IMR-90 (cell line): ENCODE measurements at regions not wholly inside any gene's neighbourhood (a gene's known extent, or its start where the extent isn't known, plus 50 kb on each side); places are given as distances from the start of the nearest gene placed in this dataset.
A peak's percentile ranks its signal among the peaks of the same experiment; 100 is the strongest.

Experiments used
- ATAC-seq: fragments of 200-7000 bp; cut with Tn5 transposase; 2 replicates; pipeline ENCODE4 v1.9.1; 2020; ENCODE audit warnings: low read depth, mild to moderate bottlenecking, moderate library complexity
- BruUV-seq: library from RNA; stranded (reverse); fragments of 400-500 nt; replicated peaks from 2 replicates; lab custom pipeline; 2021; lab: Mats Ljungman, UMichigan
- CTCF ChIA-PET: fragments of 300-600 bp; formaldehyde crosslinking; extraction: SDS; loops from one replicate; lab custom pipeline; 2021; ENCODE audit warnings: antibody characterized with exemption; lab: Yijun Ruan, JAX
- POLR2A ChIA-PET: fragments of 300-600 bp; sonication (Branson Sonifier 250); formaldehyde crosslinking; loops from one replicate; lab custom pipeline; 2022; ENCODE audit warnings: antibody characterized with exemption; ENCODE audit not compliant: unreplicated experiment; lab: Charles Lee
- DNase-seq: peaks from one replicate; pipeline ENCODE4 v3.0.0; 2013
- H2AFZ ChIP-seq: replicated peaks from 2 replicates; pipeline ENCODE3; 2013; ENCODE audit warnings: low read length, mild to moderate bottlenecking; ENCODE audit not compliant: poor library complexity
- H2AK5ac ChIP-seq: 2 replicates; pipeline ENCODE4 v1.6.1; 2013; ENCODE audit warnings: low read depth, low read length, inconsistent platforms
- H2AK9ac ChIP-seq: replicated peaks from 2 replicates; pipeline ENCODE3; 2013; ENCODE audit warnings: mild to moderate bottlenecking, low read depth, low read length, moderate library complexity; ENCODE audit not compliant: poor library complexity
- H2BK120ac ChIP-seq: 2 replicates; pipeline ENCODE4 v1.6.1; 2013; ENCODE audit warnings: low read depth, low read length, inconsistent platforms
- H2BK15ac ChIP-seq: 3 replicates; pipeline ENCODE4 v1.6.1; 2013; ENCODE audit warnings: low read depth, low read length, inconsistent platforms
- H2BK20ac ChIP-seq: 2 replicates; pipeline ENCODE4 v1.6.1; 2013; ENCODE audit warnings: low read depth, mild to moderate bottlenecking, inconsistent platforms, low read length, moderate library complexity
- H2BK5ac ChIP-seq: 2 replicates; pipeline ENCODE4 v1.6.1; 2013; ENCODE audit warnings: mild to moderate bottlenecking, low read depth, low read length, inconsistent platforms; ENCODE audit not compliant: poor library complexity, severe bottlenecking
- H3K14ac ChIP-seq: replicated peaks from 2 replicates; pipeline ENCODE4 v1.6.1; 2013; ENCODE audit warnings: low read depth, low read length, inconsistent platforms
- H3K18ac ChIP-seq: 2 replicates; pipeline ENCODE4 v1.6.1; 2013; ENCODE audit warnings: low read depth, low read length, control low read depth
- H3K23ac ChIP-seq: 2 replicates; pipeline ENCODE4 v1.6.1; 2013; ENCODE audit warnings: low read depth, low read length, inconsistent platforms
- H3K27ac ChIP-seq: 2 replicates; pipeline ENCODE4 v1.5.1; 2013; ENCODE audit warnings: mild to moderate bottlenecking, control low read depth, low read length; ENCODE audit not compliant: insufficient read depth
- H3K27me3 ChIP-seq: 2 replicates; pipeline ENCODE4 v1.6.1; 2013; ENCODE audit warnings: low read length; ENCODE audit not compliant: control insufficient read depth, insufficient read depth
- H3K36me3 ChIP-seq: 2 replicates; pipeline ENCODE4 v1.6.1; 2013; ENCODE audit warnings: low read length, mixed read lengths; ENCODE audit not compliant: control insufficient read depth, insufficient read depth
- H3K4ac ChIP-seq: 2 replicates; pipeline ENCODE4 v1.6.1; 2013; ENCODE audit warnings: low read depth, low read length, inconsistent platforms
- H3K4me1 ChIP-seq: 2 replicates; pipeline ENCODE4 v1.6.1; 2013; ENCODE audit warnings: low read length, mixed read lengths; ENCODE audit not compliant: control insufficient read depth, insufficient read depth
- H3K4me2 ChIP-seq: 2 replicates; pipeline ENCODE4 v1.6.1; 2013; ENCODE audit warnings: low read depth, mild to moderate bottlenecking, control low read depth, low read length, moderate library complexity
- H3K4me3 ChIP-seq: 2 replicates; pipeline ENCODE4 v1.5.1; 2013; ENCODE audit warnings: low read depth, mild to moderate bottlenecking, control low read depth, low read length, moderate library complexity; ENCODE audit not compliant: insufficient read depth
- H3K56ac ChIP-seq: 2 replicates; pipeline ENCODE4 v1.6.1; 2013; ENCODE audit warnings: low read length, inconsistent platforms; ENCODE audit not compliant: insufficient read depth; ENCODE audit errors: extremely low read depth
- H3K79me1 ChIP-seq, 2 experiments: 2 replicates each; pipeline ENCODE4 v1.6.1; 2013; ENCODE audit warnings: low read length in 2 of 2, inconsistent platforms in 1 of 2, low read depth in 1 of 2
- H3K9ac ChIP-seq: 2 replicates; pipeline ENCODE4 v1.6.1; 2013; ENCODE audit warnings: low read depth, low read length, control low read depth
- H3K9me1 ChIP-seq: 2 replicates; pipeline ENCODE4 v1.6.1; 2013; ENCODE audit warnings: low read length, inconsistent platforms; ENCODE audit not compliant: insufficient read depth
- H3K9me3 ChIP-seq: 2 replicates; pipeline ENCODE4 v1.6.1; 2013; ENCODE audit warnings: low read length; ENCODE audit not compliant: control insufficient read depth, insufficient read depth
- H4K20me1 ChIP-seq: 2 replicates; pipeline ENCODE4 v1.6.1; 2013; ENCODE audit warnings: low read length, inconsistent platforms; ENCODE audit not compliant: insufficient read depth
- H4K5ac ChIP-seq: 2 replicates; pipeline ENCODE4 v1.6.1; 2013; ENCODE audit warnings: mild to moderate bottlenecking, low read depth, low read length, control low read depth
- H4K8ac ChIP-seq, 2 experiments: 2 replicates each; pipeline ENCODE4 v1.6.1; 2013; ENCODE audit warnings: low read depth in 2 of 2, low read length in 2 of 2, control low read depth in 1 of 2, inconsistent platforms in 1 of 2
- H4K91ac ChIP-seq: 2 replicates; pipeline ENCODE4 v1.6.1; 2013; ENCODE audit warnings: low read depth, low read length, inconsistent platforms; ENCODE audit not compliant: insufficient read depth
- BHLHE40 ChIP-seq: fragments of 150-350 bp; IDR thresholded peaks from 2 replicates; pipeline ENCODE4 v1.6.1; 2016; ENCODE audit warnings: mild to moderate bottlenecking, low read depth, low read length
- CHD1 ChIP-seq: IDR thresholded peaks from 2 replicates; pipeline ENCODE4 v1.6.1; 2012; ENCODE audit warnings: low read depth, low read length, improper control_type of control experiment
- FOS ChIP-seq: fragments of 150-350 bp; IDR thresholded peaks from 2 replicates; pipeline ENCODE4 v1.6.1; 2016; ENCODE audit warnings: low read depth, low read length
- MAFK ChIP-seq: IDR thresholded peaks from 2 replicates; pipeline ENCODE4 v1.6.1; 2012; ENCODE audit warnings: low read depth, low read length, improper control_type of control experiment
- MAZ ChIP-seq: IDR thresholded peaks from 2 replicates; pipeline ENCODE4 v1.6.1; 2012; ENCODE audit warnings: low read depth, mild to moderate bottlenecking, low read length, improper control_type of control experiment, moderate library complexity, borderline replicate concordance
- MXI1 ChIP-seq: IDR thresholded peaks from 2 replicates; pipeline ENCODE4 v1.6.1; 2012; ENCODE audit warnings: low read depth, mild to moderate bottlenecking, low read length, moderate library complexity, borderline replicate concordance
- NFE2L2 ChIP-seq: fragments of 150-350 bp; IDR thresholded peaks from 2 replicates; pipeline ENCODE4 v1.6.1; 2016; ENCODE audit warnings: low read depth, mild to moderate bottlenecking, low read length
- POLR2A ChIP-seq: IDR thresholded peaks from 2 replicates; pipeline ENCODE4 v1.6.1; 2012; ENCODE audit warnings: mild to moderate bottlenecking, low read depth, low read length
- RAD21 ChIP-seq: IDR thresholded peaks from 2 replicates; pipeline ENCODE4 v1.6.1; 2012; ENCODE audit warnings: low read length, improper control_type of control experiment
- WGBS, 2 experiments: methylation state at CpG; one replicate each; pipeline versions ENCODE4 v1.1.5 to v1.1.7; 2013; ENCODE audit warnings: missing lambda C conversion rate in 2 of 2; ENCODE audit not compliant: insufficient read length in 1 of 2; ENCODE audit errors: extremely low coverage in 2 of 2; 5-methylcytosine and 5-hydroxymethylcytosine counted together
- dilution Hi-C: fragments of 300-500 bp; cut with HindIII; formaldehyde crosslinking; loops from one replicate; pipeline ENCODE4 v1.14.3; 2018; ENCODE audit warnings: low sequenced_read_pairs; ENCODE audit not compliant: unreplicated experiment
- in situ Hi-C: fragments of 300-500 bp; cut with MboI; formaldehyde crosslinking; loops from 3 replicates; pipeline ENCODE4 v1.14.3; 2019; ENCODE audit warnings: low sequenced_read_pairs, inconsistent platforms, mixed read lengths
- intact Hi-C: fragments of 100-400 bp; cut with micrococcal nuclease; formaldehyde crosslinking; loops from 2 replicates; pipeline ENCODE4 v1.10.0; 2022
- TF ChIP-seq, protein P1 (sequence below): fragments of 150-350 bp; IDR thresholded peaks from 2 replicates; pipeline ENCODE4 v1.6.1; 2016; ENCODE audit warnings: low read depth, mild to moderate bottlenecking, low read length, moderate library complexity, borderline replicate concordance
- TF ChIP-seq, protein P2 (sequence below): conservative IDR thresholded peaks from 2 replicates; pipeline ENCODE4 v1.5.1; 2012; ENCODE audit warnings: mild to moderate bottlenecking, low read depth, low read length, improper control_type of control experiment
- TF ChIP-seq, protein P3 (sequence below): fragments of 150-350 bp; IDR thresholded peaks from 2 replicates; pipeline ENCODE4 v1.6.1; 2017; ENCODE audit warnings: mild to moderate bottlenecking, antibody characterized with exemption, low read length, low read depth

GRCh38 chr1:201646411-201647022, 107.6 kb downstream of the NAV1 start:
- Histone ChIP-seq H2BK5ac (no peak overlapping the region), H3K4ac (peak overlapping the region; percentile 74; the same call in 1 of the 2 replicates), H3K36me3 (peaks cover 2% of the 10 kb centered on the region), H2BK120ac (peak overlapping the region; percentile 44), H3K56ac (no peak overlapping the region), H3K14ac (peak overlapping the region; percentile 64), H2AK5ac (peak overlapping the region; percentile 81), H4K5ac (no peak overlapping the region), H4K91ac (peak overlapping the region; percentile 35; the same call in 1 of the 2 replicates), H2AK9ac (no peak overlapping the region), H3K27ac (no peak overlapping the region), H4K8ac (peak overlapping the region in 1 of 2 experiments; percentile 58; a peak in 1 of 4 replicates), H4K20me1 (peaks cover 29% of the 10 kb centered on the region), H3K4me1 (peaks cover 21% of the 10 kb centered on the region), H3K9ac (no peak overlapping the region; the same call in 1 of the 2 replicates), H3K4me3 (no peak overlapping the region), H3K18ac (no peak overlapping the region; the same call in 1 of the 2 replicates), H3K4me2 (peak overlapping the region; percentile 8; the same call in 1 of the 2 replicates), H2AFZ (no peak overlapping the region), H2BK20ac (peak overlapping the region; percentile 24; the same call in 1 of the 2 replicates), H3K9me1 (peaks cover 21% of the 10 kb centered on the region), H3K79me1 (peaks cover 29 to 67% of the 10 kb centered on the region in 2 experiments), H3K23ac (peak overlapping the region; percentile 85; the same call in 1 of the 2 replicates), H3K27me3 (no peaks in the 10 kb centered on the region), H2BK15ac (peak overlapping the region; percentile 24; the same call in 1 of the 3 replicates), H3K9me3 (no peaks in the 10 kb centered on the region)
- TSS peak; percentile 15 for BruUV-seq
- POLR2A ChIA-PET, result no interaction called here
- CTCF ChIA-PET, result interaction anchor here (1.0 kb wide), 1 partner anchor 65 kb away, joined by 3 read pairs; no protein-coding TSS in a partner anchor
- in situ Hi-C loops, result loop anchor here (5.0 kb wide), 1 partner anchor 84 kb away; no protein-coding TSS in a partner anchor
- DNase-seq (no peak), ATAC-seq (no peak)
- intact Hi-C loops, result loop anchor here (5.0 kb wide), 1 partner anchor 146 kb away; no protein-coding TSS in a partner anchor
- TF ChIP-seq POLR2A (no peak), NFE2L2 (no peak), RAD21 (no peak), FOS (no peak), MAZ (no peak), CHD1 (no peak), BHLHE40 (no peak), MXI1 (no peak), MAFK (no peak)
- TF ChIP-seq, protein P1, sequence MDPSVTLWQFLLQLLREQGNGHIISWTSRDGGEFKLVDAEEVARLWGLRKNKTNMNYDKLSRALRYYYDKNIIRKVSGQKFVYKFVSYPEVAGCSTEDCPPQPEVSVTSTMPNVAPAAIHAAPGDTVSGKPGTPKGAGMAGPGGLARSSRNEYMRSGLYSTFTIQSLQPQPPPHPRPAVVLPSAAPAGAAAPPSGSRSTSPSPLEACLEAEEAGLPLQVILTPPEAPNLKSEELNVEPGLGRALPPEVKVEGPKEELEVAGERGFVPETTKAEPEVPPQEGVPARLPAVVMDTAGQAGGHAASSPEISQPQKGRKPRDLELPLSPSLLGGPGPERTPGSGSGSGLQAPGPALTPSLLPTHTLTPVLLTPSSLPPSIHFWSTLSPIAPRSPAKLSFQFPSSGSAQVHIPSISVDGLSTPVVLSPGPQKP, result no peak
- TF ChIP-seq, protein P2, sequence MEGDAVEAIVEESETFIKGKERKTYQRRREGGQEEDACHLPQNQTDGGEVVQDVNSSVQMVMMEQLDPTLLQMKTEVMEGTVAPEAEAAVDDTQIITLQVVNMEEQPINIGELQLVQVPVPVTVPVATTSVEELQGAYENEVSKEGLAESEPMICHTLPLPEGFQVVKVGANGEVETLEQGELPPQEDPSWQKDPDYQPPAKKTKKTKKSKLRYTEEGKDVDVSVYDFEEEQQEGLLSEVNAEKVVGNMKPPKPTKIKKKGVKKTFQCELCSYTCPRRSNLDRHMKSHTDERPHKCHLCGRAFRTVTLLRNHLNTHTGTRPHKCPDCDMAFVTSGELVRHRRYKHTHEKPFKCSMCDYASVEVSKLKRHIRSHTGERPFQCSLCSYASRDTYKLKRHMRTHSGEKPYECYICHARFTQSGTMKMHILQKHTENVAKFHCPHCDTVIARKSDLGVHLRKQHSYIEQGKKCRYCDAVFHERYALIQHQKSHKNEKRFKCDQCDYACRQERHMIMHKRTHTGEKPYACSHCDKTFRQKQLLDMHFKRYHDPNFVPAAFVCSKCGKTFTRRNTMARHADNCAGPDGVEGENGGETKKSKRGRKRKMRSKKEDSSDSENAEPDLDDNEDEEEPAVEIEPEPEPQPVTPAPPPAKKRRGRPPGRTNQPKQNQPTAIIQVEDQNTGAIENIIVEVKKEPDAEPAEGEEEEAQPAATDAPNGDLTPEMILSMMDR, result no peak
- TF ChIP-seq, protein P3, sequence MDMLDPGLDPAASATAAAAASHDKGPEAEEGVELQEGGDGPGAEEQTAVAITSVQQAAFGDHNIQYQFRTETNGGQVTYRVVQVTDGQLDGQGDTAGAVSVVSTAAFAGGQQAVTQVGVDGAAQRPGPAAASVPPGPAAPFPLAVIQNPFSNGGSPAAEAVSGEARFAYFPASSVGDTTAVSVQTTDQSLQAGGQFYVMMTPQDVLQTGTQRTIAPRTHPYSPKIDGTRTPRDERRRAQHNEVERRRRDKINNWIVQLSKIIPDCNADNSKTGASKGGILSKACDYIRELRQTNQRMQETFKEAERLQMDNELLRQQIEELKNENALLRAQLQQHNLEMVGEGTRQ, result no peak
- WGBS, 2 experiments, result 100% methylated on average over 1 of the region's 8 CpGs; no CpG with 5 or more reads in 1 of the 2 experiments
- dilution Hi-C loops, result no loop called here
